Body of pancreas (tissue), 4 donors: ENCODE measurements at regions not wholly inside any gene's neighbourhood (a gene's known extent, or its start where the extent isn't known, plus 50 kb on each side); places are given as distances from the start of the nearest gene placed in this dataset.

Source experiments
- ATAC-seq: fragments of 150-250 bp; one replicate; pipeline ENCODE4 v1.9.1; 2016
- DNase-seq, 4 donors: peaks; one replicate each; pipeline ENCODE4 v3.0.0-alpha.2; 2019
- H3K27ac ChIP-seq, 4 donors: fragments of 200-600 bp; sonication (generic); 1 replicate in 3 of 4; 2 replicates in 1 of 4; pipeline versions ENCODE4 v1.5.1 to v1.6.1; 2016 to 2019; ENCODE audit warnings: mild to moderate bottlenecking in 1 of 4, mixed read lengths in 1 of 4, moderate library complexity in 1 of 4
- H3K27me3 ChIP-seq, 2 donors: fragments of 200-600 bp; sonication (generic); one replicate each; pipeline ENCODE4 v1.6.0; 2016; ENCODE audit warnings: mild to moderate bottlenecking in 1 of 2
- H3K36me3 ChIP-seq, 2 donors: fragments of 200-600 bp; sonication (generic); replicated peaks in 1 of 2; 2 replicates each; pipeline ENCODE4 v1.5.1; 2016; ENCODE audit warnings: low read depth in 2 of 2; ENCODE audit not compliant: insufficient read depth in 1 of 2
- H3K4me1 ChIP-seq: fragments of 200-600 bp; sonication (generic); one replicate; pipeline ENCODE4 v1.6.0; 2016
- H3K4me3 ChIP-seq, 2 donors: fragments of 200-600 bp; sonication (generic); 1 replicate in 1 of 2; 2 replicates in 1 of 2; pipeline ENCODE4 v1.5.1; 2016 to 2019
- H3K9me3 ChIP-seq, 3 donors: fragments of 200-600 bp; sonication (generic); 1 replicate in 2 of 3; 2 replicates in 1 of 3; pipeline ENCODE4 v1.5.1; 2016
- CTCF ChIP-seq, 7 experiments: fragments of 450-650 bp in 4 of 7; fragments of 200-600 bp in 3 of 7; sonication (generic) in 3 of 7; IDR thresholded peaks; one replicate each; pipeline ENCODE4 v1.5.1; 2016 to 2019; ENCODE audit warnings: antibody characterized with exemption in 7 of 7
- POLR2A ChIP-seq, 3 donors: fragments of 450-650 bp; IDR thresholded peaks; one replicate each; pipeline ENCODE4 v1.6.1; 2016; ENCODE audit warnings: antibody characterized with exemption in 3 of 3, mild to moderate bottlenecking in 2 of 3
- WGBS, 2 donors: methylation state at CpG; one replicate each; pipeline ENCODE4 v1.1.5; 2017; 5-methylcytosine and 5-hydroxymethylcytosine counted together
- intact Hi-C: fragments of 100-400 bp; cut with DNase I; formaldehyde crosslinking; loops from one replicate; pipeline ENCODE4 v1.15.1; 2023

- no peaks in the 10 kb centered on the region for H3K36me3 ChIP-seq
- no peak for TF ChIP-seq CTCF (IDR thresholded peaks at IDR 0.05)
- TF ChIP-seq POLR2A (IDR thresholded peaks at IDR 0.05): no peak
- no peak for DNase-seq
- H3K27ac ChIP-seq: no peak overlapping the region
- no peak for ATAC-seq
- no peaks in the 10 kb centered on the region for H3K27me3 ChIP-seq
- intact Hi-C loops: no loop called here
- no peaks in the 10 kb centered on the region for H3K4me1 ChIP-seq
- no peak overlapping the region for H3K4me3 ChIP-seq
- H3K9me3 ChIP-seq: no peaks in the 10 kb centered on the region
- 39 to 46% methylated on average over 10 of the region's 10 CpGs for WGBS, 2 donors
Measured at GRCh38 chr18:38421021-38421420, 855.4 kb upstream of the CELF4 start.

DNA sequence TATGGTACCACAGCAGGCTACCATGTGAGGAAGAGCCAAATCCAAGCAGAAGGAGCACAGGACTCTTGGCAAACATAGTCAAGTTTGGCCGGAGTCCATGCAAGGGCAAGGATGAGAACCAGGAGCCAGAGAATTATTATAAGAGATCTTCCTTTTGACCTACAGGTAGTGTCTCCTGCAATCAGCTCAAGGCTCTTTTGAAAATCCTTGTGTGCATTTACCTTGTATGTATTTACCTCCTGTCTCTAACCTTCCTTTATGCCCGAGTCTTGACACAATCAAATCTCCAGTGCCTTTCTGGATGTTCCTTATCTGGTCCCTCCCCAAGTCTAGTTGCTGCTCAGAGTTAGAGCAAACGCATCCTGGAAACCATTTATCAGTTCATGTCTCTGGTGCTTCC, 855.0 kb upstream of the CELF4 start:
- no peak overlapping the region for H3K4me3 ChIP-seq
- ATAC-seq: no peak
- H3K9me3 ChIP-seq: no peaks in the 10 kb centered on the region
- intact Hi-C loops: no loop called here
- H3K27me3 ChIP-seq: no peaks in the 10 kb centered on the region
- no peaks in the 10 kb centered on the region for H3K36me3 ChIP-seq
- no peak for DNase-seq
- H3K27ac ChIP-seq: no peak overlapping the region
- whole genome bisulfite sequencing, 2 donors: 26 to 35% methylated on average over 3 of the region's 3 CpGs
- H3K4me1 ChIP-seq: no peaks in the 10 kb centered on the region
- TF ChIP-seq POLR2A (IDR thresholded peaks at IDR 0.05) (no peak), CTCF (IDR thresholded peaks at IDR 0.05) (no peak)

- intact Hi-C loops: no loop called here
- DNase-seq: no peak
- 67 to 73% methylated on average over 4 of the region's 4 CpGs for WGBS, 2 donors
- Histone ChIP-seq H3K9me3 (no peaks in the 10 kb centered on the region), H3K27me3 (no peaks in the 10 kb centered on the region), H3K4me3 (no peak overlapping the region), H3K27ac (no peak overlapping the region), H3K36me3 (no peaks in the 10 kb centered on the region), H3K4me1 (no peaks in the 10 kb centered on the region)
- no peak for ATAC-seq
- TF ChIP-seq CTCF (IDR thresholded peaks at IDR 0.05): no peak
- TF ChIP-seq POLR2A (IDR thresholded peaks at IDR 0.05): no peak
Measured at GRCh38 chr18:38415811-38416210, 850.2 kb upstream of the CELF4 start.

DNA sequence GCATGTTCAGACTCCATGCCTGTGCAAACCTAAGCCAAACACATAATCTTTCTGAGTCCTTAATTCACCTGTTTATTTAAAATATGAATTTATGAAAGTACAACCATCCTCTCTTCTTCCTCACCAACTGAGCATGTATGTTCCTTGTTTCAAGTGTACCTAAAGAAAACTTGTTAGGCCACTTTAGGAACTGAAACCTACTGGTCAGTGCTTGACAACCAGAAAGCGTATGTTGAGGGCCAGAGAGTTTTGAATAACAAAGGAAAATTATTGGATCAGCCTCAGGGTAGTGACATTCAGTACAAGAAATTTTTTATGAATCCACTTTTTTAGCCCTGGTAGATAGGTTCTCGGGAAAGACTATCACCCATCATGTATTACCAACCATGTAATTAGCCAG, 847.6 kb upstream of the CELF4 start:
- Histone ChIP-seq H3K4me1 (no peaks in the 10 kb centered on the region), H3K4me3 (no peak overlapping the region), H3K27ac (no peak overlapping the region), H3K36me3 (no peaks in the 10 kb centered on the region), H3K9me3 (no peaks in the 10 kb centered on the region), H3K27me3 (no peaks in the 10 kb centered on the region)
- ATAC-seq: no peak
- DNase-seq: no peak
- 80 to 85% methylated on average over 2 of the region's 2 CpGs for WGBS, 2 donors
- no peak for TF ChIP-seq CTCF (IDR thresholded peaks at IDR 0.05)
- no peak for TF ChIP-seq POLR2A (IDR thresholded peaks at IDR 0.05)
- intact Hi-C loops: no loop called here

GRCh38 chr18:38406607-38407006, 841.0 kb upstream of the CELF4 start:
- no peak for DNase-seq
- Histone ChIP-seq H3K27me3 (no peaks in the 10 kb centered on the region), H3K4me3 (no peak overlapping the region), H3K9me3 (no peaks in the 10 kb centered on the region), H3K4me1 (no peaks in the 10 kb centered on the region), H3K36me3 (no peaks in the 10 kb centered on the region), H3K27ac (no peak overlapping the region)
- intact Hi-C loops: no loop called here
- ATAC-seq: no peak
- TF ChIP-seq CTCF (IDR thresholded peaks at IDR 0.05): no peak
- no peak for TF ChIP-seq POLR2A (IDR thresholded peaks at IDR 0.05)
- 50 to 65% methylated on average over 4 of the region's 4 CpGs for WGBS, 2 donors
